Adrenal gland (tissue), 5 donors: ENCODE measurements at regions not wholly inside any gene's neighbourhood (a gene's known extent, or its start where the extent isn't known, plus 50 kb on each side); places are given as distances from the start of the nearest gene placed in this dataset.

Source experiments
- POLR2A ChIP-seq, 2 donors: fragments of 450-650 bp; IDR thresholded peaks; one replicate each; pipeline ENCODE4 v1.6.1; 2017; ENCODE audit warnings: antibody characterized with exemption in 2 of 2, mild to moderate bottlenecking in 2 of 2, moderate library complexity in 1 of 2
- TF ChIP-seq, protein P1 (sequence below), 6 experiments: fragments of 450-650 bp in 4 of 6; fragments of 200-600 bp in 2 of 6; sonication (generic) in 1 of 6; IDR thresholded peaks; 1 replicate in 5 of 6; 2 replicates in 1 of 6; pipeline versions ENCODE4 v1.5.1 to v1.8.0; 2016 to 2021; ENCODE audit warnings: antibody characterized with exemption in 6 of 6, mild to moderate bottlenecking in 2 of 6, moderate library complexity in 1 of 6
- donor health status: DM: no; HTN: no; CAD: no.

DNA sequence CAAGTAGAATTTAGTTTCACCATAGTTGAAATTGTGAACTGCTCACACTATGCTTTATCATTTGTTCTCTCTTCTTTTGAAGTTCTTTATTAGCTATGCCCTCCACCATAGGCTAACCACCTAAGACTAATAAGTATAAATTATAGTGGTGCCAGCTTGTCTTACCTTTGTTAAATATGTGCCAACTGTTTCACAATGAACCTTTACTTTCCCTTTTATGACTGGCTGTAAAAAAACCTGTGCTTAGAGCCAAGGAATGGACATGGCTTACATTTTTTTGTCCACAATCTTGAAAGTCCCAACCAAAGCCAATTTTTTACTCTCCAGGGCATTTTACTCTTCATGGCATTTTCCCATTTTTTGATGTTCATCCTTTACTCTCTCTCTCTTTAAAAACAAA, 123.5 kb upstream of the LEF1 start:
- TF ChIP-seq, protein P1, sequence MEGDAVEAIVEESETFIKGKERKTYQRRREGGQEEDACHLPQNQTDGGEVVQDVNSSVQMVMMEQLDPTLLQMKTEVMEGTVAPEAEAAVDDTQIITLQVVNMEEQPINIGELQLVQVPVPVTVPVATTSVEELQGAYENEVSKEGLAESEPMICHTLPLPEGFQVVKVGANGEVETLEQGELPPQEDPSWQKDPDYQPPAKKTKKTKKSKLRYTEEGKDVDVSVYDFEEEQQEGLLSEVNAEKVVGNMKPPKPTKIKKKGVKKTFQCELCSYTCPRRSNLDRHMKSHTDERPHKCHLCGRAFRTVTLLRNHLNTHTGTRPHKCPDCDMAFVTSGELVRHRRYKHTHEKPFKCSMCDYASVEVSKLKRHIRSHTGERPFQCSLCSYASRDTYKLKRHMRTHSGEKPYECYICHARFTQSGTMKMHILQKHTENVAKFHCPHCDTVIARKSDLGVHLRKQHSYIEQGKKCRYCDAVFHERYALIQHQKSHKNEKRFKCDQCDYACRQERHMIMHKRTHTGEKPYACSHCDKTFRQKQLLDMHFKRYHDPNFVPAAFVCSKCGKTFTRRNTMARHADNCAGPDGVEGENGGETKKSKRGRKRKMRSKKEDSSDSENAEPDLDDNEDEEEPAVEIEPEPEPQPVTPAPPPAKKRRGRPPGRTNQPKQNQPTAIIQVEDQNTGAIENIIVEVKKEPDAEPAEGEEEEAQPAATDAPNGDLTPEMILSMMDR (IDR thresholded peaks at IDR 0.05) = no peak
- no peak for TF ChIP-seq POLR2A (IDR thresholded peaks at IDR 0.05)
